Epithelial cell of proximal tubule (primary cell): ENCODE measurements at regions not wholly inside any gene's neighbourhood (a gene's known extent, or its start where the extent isn't known, plus 50 kb on each side); places are given as distances from the start of the nearest gene placed in this dataset.

Experiments used
- DNase-seq: peaks from one replicate; pipeline ENCODE4 v3.0.0-alpha.2; 2011; ENCODE audit warnings: low read depth
- H3K4me3 ChIP-seq: 2 replicates; pipeline ENCODE4 v1.5.1; 2011; ENCODE audit warnings: low read depth, mild to moderate bottlenecking, low read length
- TF ChIP-seq, protein P1 (sequence below): conservative IDR thresholded peaks from 2 replicates; pipeline ENCODE4 v1.5.1; 2012; ENCODE audit warnings: low read depth, mild to moderate bottlenecking, low read length

- H3K4me3 ChIP-seq = no peak overlapping the region
- no peak for DNase-seq
- TF ChIP-seq, protein P1, sequence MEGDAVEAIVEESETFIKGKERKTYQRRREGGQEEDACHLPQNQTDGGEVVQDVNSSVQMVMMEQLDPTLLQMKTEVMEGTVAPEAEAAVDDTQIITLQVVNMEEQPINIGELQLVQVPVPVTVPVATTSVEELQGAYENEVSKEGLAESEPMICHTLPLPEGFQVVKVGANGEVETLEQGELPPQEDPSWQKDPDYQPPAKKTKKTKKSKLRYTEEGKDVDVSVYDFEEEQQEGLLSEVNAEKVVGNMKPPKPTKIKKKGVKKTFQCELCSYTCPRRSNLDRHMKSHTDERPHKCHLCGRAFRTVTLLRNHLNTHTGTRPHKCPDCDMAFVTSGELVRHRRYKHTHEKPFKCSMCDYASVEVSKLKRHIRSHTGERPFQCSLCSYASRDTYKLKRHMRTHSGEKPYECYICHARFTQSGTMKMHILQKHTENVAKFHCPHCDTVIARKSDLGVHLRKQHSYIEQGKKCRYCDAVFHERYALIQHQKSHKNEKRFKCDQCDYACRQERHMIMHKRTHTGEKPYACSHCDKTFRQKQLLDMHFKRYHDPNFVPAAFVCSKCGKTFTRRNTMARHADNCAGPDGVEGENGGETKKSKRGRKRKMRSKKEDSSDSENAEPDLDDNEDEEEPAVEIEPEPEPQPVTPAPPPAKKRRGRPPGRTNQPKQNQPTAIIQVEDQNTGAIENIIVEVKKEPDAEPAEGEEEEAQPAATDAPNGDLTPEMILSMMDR = no peak
Observed at GRCh38 chr17:71032746-71033273, 863.5 kb downstream of the KCNJ2 start.

GRCh38 chr17:71033336-71033735 lies 864.0 kb downstream of the KCNJ2 start:
- no peak overlapping the region for H3K4me3 ChIP-seq
- TF ChIP-seq, protein P1 = no peak
- no peak for DNase-seq

DNA sequence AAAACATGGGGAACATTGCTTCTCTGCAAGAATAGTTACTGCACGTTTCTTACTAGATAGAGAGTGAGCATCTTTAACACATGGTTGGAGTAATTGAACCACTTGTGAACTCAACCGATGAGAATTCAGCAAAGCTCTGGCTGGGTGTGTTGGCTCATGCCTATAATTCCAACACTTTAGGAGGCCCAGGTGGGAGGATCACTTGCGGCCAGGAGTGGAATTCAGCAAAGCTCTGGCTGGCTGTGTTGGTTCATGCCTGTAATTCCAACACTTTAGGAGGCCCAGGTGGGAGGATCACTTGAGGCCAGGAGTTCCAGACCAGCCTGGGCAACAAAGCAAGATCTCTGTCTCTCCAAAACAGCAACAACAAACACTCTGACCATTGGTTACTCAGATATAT lies 865.9 kb downstream of the KCNJ2 start:
- no peak overlapping the region for H3K4me3 ChIP-seq
- TF ChIP-seq, protein P1 = no peak
- DNase-seq = no peak

GRCh38 chr17:71037386-71037785 lies 868.1 kb downstream of the KCNJ2 start:
- DNase-seq = no peak
- TF ChIP-seq, protein P1 = no peak
- no peak overlapping the region for H3K4me3 ChIP-seq

DNA sequence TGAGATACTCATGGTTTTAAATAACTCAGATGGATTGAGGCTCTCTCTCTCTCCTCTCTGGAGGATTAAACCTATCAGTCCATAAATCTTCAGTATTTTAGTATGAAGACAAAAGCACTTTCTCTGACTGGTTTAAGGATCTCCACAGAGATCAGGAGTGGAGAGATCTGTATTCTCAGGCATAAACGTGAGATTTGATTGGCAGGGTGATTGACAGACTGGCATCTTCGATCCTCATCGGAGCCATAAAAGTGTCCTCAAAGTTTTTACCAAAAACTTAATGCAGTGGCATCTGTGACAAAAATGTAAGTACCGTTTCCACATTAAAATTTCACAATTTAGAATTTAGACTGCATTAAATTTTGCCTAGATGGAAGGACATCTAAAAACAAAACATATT lies 870.1 kb downstream of the KCNJ2 start:
- TF ChIP-seq, protein P1 = no peak
- no peak for DNase-seq

DNA sequence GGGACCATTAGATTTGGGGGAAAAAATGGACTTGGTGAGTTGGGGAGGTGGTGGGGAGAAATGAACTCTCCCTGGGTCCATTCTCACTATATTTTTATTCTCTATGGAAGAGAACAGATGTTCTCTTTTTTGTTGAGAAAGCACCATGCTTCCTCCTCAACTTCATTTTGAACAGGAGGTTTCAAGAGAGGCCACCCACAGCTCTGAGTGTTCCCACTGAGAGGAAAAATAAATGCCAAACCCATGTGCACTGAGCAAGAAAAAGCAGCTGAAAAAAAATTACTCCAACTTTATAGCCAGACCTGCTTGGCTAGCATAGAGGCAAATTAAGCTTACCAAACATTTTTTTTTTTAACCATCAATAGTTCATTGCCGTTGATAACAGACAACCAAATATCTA lies 883.6 kb downstream of the KCNJ2 start:
- no peak overlapping the region for H3K4me3 ChIP-seq
- TF ChIP-seq, protein P1 = no peak
- no peak for DNase-seq

More for the DNA sequence above, 870.1 kb downstream of the KCNJ2 start:
- no peak overlapping the region for H3K4me3 ChIP-seq

DNA sequence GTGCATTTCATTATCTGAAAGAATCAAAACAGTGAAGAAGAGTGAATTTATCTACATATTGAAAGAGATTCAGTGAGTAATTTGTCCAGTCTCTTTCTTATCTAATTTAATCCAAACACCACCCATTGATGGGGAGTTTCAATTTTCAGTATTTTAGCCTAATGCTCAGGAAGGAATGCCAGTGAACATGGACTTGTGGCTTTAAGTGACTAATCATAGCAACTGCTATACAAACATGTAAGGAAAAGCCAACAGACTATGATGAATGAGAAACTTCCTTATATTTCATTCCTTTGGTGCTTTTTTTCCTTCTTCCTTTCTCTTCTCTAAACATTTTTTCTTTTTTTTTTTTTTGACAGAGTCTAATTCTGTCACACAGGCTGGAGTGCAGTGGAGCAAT lies 885.8 kb downstream of the KCNJ2 start:
- TF ChIP-seq, protein P1 = no peak
- H3K4me3 ChIP-seq = no peak overlapping the region
- no peak for DNase-seq
